SK-N-DZ (cell line): ENCODE measurements at regions not wholly inside any gene's neighbourhood (a gene's known extent, or its start where the extent isn't known, plus 50 kb on each side); places are given as distances from the start of the nearest gene placed in this dataset.
"Not testable (repeated sequence)": the region's sequence is repeated elsewhere in the genome, so short reads cannot be mapped to it uniquely, and the experiment has no call there.

Experiments used
- DNase-seq: peaks from one replicate; pipeline ENCODE4 v3.0.0-alpha.2; 2015; ENCODE audit warnings: low spot score

DNA sequence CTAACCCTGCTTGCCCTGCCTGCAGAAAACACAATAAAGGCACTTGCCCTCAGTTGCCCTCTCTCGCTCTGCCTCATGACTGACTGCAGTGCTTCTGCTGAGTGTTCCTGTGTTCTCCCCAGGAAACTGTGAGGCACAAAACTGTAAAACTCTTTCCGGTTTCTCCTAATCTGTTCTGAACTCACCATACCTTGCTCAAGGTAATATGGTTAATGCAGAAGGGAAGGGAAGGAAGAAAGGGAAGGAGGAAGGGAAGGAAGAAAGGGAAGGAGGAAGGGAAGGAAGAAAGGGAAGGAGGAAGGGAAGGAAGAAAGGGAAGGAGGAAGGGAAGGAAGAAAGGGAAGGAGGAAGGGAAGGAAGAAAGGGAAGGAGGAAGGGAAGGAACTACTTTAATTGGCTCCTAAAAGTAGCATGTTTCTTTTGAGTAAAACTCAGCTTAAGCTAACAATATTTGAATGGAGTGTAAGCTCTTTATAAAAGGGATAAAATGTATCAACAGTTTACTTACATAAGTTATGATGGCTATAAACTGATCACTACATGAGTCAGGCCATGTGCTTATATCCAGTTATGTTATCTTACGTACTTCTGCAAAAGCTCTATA lies 334.0 kb upstream of the CLEC14A start:
- DNase-seq: no peak

DNA sequence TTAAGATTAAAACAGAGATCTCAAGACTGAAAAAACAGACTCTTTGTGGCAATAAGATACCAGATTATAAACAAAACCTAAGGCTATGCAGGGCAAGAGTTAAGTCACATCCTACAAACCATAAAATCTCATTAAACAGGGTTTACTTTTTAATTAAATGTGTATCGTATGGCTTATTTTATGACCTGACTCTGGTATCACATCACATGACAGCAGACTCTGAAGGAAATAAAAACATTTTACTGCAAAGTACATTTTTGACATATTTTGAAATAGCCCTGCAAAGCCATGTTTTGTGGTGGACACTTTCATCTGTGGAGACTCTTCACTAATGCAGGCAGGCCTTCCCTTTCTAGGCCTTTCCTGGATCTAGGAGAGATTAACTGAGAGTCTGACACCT lies 327.6 kb upstream of the CLEC14A start:
- DNase-seq: no peak

GRCh38 chr14:38578278-38578681 lies 322.4 kb upstream of the CLEC14A start:
- DNase-seq: no peak

DNA sequence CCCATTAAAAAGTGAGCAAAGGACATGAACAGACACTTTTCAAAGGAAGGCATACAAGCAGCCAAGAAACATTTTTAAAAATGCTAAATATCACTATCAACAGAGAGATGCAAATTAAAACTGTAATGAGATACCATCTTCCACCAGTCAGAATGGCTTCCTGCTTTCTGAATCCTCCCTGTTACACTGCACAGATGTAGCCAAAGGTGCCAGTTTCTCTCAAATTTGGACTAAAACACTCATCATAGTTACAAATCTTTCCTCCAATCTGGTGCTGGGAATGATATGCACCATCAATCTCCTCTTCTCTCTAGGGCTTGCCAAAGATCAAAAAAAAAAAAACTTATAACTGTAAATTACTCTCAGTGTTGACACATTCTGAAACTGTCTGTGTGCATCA lies 311.8 kb upstream of the CLEC14A start:
- DNase-seq: no peak

GRCh38 chr14:38561657-38562056 lies 305.8 kb upstream of the CLEC14A start:
- no peak for DNase-seq

GRCh38 chr14:38559711-38560110 lies 303.8 kb upstream of the CLEC14A start:
- no peak for DNase-seq

DNA sequence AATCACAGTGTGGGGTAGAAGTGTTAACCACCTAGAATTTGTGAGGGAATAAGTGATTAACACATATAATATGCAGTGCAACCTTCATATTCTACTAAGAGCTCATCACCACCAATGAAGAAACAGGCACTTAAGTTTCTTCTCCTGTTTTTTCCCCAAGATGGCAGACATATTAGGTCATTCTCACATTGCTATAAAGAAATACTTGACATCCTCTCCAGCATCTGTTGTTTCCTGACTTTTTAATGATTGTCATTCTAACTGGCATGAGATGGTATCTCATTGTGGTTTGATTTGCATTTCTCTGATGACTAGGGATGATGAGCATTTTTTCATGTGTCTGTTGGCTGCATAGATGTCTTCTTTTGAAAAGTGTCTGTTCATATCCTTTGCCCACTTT lies 301.5 kb upstream of the CLEC14A start:
- DNase-seq: not testable (repeated sequence)

DNA sequence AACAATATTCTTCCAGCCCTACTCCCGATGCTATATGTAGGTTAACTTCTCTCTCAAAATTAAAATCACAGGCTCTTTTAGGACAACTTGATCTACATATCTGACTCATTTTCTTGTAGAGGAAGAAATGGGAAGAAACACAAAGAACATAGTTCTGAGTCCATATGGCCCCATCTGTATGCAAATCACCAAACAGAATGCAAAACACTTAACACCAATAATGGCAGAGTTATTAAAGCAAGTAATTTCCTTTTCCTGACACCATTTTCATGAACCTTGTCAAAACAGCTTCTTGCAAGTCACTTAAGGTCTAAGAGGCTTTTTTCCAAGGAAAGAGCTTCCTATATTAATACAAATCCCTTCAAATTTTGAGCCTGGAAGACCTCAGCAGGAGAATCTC lies 300.4 kb upstream of the CLEC14A start:
- no peak for DNase-seq

DNA sequence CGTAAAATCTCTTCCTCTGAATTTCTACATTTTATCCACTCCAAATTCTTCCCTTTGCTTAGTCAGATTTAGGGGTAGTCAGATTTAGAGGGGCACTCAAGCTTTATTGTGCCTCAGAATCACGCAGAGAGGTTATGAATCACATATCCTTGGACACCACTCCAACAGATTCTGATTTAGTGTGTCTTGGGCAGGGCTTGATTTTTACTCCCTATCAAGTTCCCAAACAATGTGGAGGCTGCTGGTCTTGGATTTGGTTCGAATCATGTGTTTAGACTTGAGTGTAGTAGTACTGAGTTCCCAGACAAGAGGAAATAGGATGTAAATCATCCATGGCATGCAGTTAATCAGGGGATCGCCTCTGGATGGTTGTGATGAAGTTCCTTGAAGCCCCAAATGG lies 298.1 kb upstream of the CLEC14A start:
- no peak for DNase-seq

GRCh38 chr14:38553586-38553985 lies 297.7 kb upstream of the CLEC14A start:
- DNase-seq: no peak

- DNase-seq: no peak
Measured at GRCh38 chr14:38549564-38549963, 293.7 kb upstream of the CLEC14A start.

GRCh38 chr14:38547961-38548490 lies 292.1 kb upstream of the CLEC14A start:
- DNase-seq: no peak

DNA sequence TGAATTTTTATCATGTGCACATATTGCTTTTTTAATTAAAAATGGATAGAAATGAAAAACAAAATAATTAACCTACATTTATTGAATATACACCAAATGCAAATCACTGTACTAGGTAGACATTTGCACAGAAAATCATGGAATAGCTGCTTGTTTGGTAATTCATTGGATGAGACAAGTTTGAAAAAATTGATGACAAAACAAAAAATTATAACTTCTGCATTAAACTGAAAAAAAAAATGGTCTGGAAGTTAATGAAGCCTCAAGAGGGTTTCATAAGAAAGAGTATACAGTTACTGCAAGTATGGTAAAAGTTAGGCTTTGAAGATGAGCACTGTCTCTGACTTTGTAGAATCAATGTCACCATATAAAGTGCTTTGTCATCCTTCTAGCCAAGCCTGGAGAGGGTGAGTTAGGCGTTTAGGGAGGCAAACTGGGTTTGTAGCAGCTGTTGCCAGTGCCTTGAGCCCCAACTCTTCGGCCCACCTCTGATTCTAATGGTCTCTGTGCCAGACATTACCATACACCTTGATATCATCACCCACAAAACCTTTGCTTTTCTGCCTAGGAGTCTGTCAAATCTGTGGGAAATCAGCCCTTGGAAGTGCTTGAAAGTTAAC lies 291.1 kb upstream of the CLEC14A start:
- no peak for DNase-seq

GRCh38 chr14:38544776-38545175 lies 288.9 kb upstream of the CLEC14A start:
- no peak for DNase-seq

DNA sequence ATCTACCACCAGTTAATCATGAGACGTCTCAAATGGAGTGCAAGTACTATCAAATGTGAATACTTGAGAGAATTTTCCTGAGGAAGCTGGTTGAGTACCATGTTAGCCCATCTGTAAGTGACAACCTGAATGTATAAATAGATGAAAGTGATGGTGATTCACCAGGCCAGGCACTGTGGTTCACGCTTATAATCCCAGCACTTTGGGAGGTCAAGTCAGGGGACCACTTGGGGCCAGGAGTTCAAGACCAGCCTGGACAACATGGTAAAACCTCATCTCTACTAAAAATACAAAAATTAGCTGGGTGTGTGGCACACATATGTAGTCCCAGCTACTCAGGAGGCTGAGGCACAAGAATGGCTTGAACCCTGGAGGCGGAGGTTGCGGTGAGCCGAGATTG lies 288.0 kb upstream of the CLEC14A start:
- not testable (repeated sequence) for DNase-seq

DNA sequence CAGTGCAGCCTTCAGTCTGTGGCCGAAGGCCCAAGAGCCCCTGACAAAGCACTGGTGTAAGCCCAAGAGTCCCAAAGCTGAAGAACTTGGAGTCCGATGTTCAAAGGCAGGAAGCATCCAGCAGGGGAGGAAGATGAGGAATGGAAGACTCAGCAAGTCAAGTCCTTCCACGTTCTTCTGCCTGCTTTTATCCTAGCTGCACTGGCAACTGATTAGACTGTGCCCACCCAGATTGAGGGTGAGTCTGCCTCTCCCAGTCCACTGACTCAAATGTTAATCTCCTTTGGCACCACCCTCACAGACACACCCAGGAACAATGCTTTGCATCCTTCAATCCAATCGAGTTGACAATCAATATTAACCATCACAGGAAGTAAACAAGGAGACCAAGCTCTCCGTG lies 282.2 kb upstream of the CLEC14A start:
- not testable (repeated sequence) for DNase-seq

DNA sequence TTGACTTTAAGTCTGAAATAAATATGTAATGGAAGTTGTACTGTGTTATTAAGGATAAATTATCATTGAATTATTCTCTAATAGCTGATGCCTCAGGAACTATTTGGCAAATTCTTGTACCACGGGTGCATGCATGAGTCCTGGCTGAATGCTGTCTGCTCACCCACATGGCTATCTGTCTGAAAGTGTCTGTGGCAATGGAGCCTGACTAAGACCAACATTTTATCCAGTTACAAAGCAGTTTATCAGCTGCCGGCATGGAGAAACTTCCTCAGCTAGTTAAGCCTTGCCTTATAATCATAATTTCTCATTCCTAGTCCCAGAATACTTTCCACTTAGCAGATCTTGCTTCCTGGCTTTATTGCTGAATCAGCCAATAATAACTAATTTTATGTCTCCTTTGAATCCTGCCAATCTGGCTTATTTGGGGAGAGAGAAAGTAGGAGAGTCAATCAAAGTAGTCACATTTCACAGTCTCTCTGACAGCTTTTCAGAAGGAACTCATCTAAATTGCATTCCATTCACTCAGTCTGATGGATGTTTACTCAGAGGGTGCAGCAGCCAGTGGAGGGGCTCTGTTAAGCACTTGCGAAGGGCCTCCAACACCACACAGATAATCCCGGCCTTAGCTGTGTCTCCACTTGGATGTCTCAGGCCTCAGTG lies 280.6 kb upstream of the CLEC14A start:
- no peak for DNase-seq

- DNase-seq: no peak
Measured at GRCh38 chr14:38528582-38528981, 272.7 kb upstream of the CLEC14A start.

- DNase-seq: no peak
Measured at GRCh38 chr14:38527502-38527878, 271.6 kb upstream of the CLEC14A start.

DNA sequence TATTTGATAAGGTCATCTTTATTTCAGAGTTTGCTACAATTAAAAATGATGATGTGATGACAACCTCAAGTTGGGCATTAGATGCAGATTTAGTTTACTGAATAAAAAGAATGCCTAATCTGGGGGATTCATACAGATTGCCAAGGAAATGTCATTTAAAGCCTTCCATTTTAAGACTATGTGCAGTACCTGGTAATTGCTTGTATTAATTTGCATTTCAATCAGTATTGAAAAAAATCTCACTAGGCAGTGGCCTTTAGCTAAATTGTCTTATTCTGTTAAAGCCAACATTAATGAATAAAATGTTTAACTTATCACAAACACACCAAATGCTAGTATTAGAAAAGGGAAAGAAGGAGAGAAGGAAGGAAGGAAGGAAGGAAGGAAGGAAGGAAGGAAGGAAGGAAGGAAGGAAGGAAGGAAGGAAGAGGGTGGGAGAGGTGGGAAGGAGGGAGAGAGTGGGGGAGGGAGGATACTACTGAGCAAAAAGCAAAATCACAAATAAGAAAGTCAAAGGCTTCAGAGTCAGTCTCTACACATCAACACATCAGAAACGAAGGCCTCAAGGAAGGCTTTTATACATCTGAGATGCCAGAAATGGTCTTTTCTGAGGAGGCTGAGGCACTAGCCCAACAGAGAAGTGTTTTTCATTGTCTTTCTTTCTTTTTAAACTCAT lies 271.1 kb upstream of the CLEC14A start:
- no peak for DNase-seq

DNA sequence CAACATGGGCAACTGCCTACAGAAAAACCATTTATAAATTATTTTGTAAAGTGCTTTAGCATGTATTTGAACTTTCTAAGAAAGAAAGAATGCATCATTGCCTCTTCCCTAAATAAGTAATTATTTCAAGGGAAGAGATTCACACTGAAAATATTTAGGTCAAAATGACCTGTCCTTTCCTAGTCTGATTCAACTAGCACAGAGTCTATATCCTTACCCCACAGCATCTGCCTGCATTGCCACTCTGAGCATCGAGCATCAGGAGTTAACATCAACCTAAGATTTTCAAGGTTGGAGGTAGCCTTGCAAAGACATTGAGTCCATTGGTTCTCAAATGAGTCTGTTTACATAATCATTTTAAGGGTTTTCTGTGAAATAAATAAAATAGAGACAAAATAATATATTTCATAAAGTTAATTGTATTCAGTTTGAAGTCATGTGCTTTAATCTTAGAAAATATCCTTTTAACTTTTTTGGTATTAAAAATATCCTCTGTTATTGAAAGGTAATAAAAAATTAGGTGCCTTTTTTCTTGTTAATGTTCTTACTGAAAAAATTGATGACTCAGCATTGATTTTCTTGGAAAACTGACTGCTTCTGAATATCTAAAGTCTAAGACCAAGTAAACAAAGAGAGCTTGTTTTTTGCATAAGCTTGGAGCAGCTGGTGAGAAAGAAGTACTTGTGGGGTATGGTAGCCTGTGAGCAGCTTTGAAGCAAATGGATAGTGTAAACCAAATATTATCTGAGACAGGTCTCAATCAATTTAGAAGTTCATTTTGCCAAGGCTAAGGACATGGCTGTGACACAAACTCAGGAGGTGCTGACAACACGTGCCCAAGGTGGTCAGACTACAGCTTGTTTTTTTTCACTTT lies 269.0 kb upstream of the CLEC14A start:
- no peak for DNase-seq
